H1 (cell line): ENCODE measurements at regions not wholly inside any gene's neighbourhood (a gene's known extent, or its start where the extent isn't known, plus 50 kb on each side); places are given as distances from the start of the nearest gene placed in this dataset.

Experiments used
- CTCF ChIA-PET: fragments of 300-600 bp; sonication (Branson Sonifier 250); formaldehyde crosslinking; loops from one replicate; lab custom pipeline; 2021; ENCODE audit not compliant: partially characterized antibody; lab: Charles Lee
- POLR2A ChIA-PET: fragments of 300-600 bp; sonication (Branson Sonifier 250); formaldehyde crosslinking; loops from one replicate; lab custom pipeline; 2021; ENCODE audit warnings: inconsistent platforms; ENCODE audit not compliant: partially characterized antibody; lab: Charles Lee
- DNase-seq, 2 experiments: peaks; one replicate each; pipeline versions ENCODE4 v3.0.0 to v3.0.0-alpha.2; 2010 to 2022; ENCODE audit warnings: low spot score in 2 of 2, low read depth in 1 of 2, mixed read lengths in 1 of 2
- FAIRE-seq: peaks from 2 replicates; lab custom pipeline; 2011; peaks lifted over from hg19 to GRCh38; lab: Jason Lieb, UNC
- H2AFZ ChIP-seq: 2 replicates; pipeline ENCODE4 v1.8.1; 2012; ENCODE audit warnings: low read length, inconsistent platforms
- H2AK5ac ChIP-seq: 2 replicates; pipeline ENCODE4 v1.6.1; 2013; ENCODE audit warnings: low read depth, low read length
- H2BK120ac ChIP-seq: replicated peaks from 2 replicates; pipeline ENCODE3; 2013; ENCODE audit warnings: low read depth, low read length, inconsistent platforms
- H2BK12ac ChIP-seq: 2 replicates; pipeline ENCODE4 v1.6.1; 2013; ENCODE audit warnings: low read depth, low read length
- H2BK15ac ChIP-seq: 2 replicates; pipeline ENCODE4 v1.6.1; 2013; ENCODE audit warnings: low read length
- H2BK20ac ChIP-seq: 2 replicates; pipeline ENCODE4 v1.6.1; 2013; ENCODE audit warnings: low read length
- H2BK5ac ChIP-seq: 2 replicates; pipeline ENCODE4 v1.6.1; 2013; ENCODE audit warnings: low read depth, low read length
- H3K14ac ChIP-seq: 2 replicates; pipeline ENCODE4 v1.6.1; 2013; ENCODE audit warnings: inconsistent platforms; ENCODE audit not compliant: insufficient read length
- H3K18ac ChIP-seq: 2 replicates; pipeline ENCODE4 v1.6.1; 2013; ENCODE audit warnings: low read length; ENCODE audit errors: extremely low read depth
- H3K23ac ChIP-seq: 2 replicates; pipeline ENCODE4 v1.6.1; 2013; ENCODE audit warnings: inconsistent platforms; ENCODE audit not compliant: insufficient read length
- H3K23me2 ChIP-seq: 2 replicates; pipeline ENCODE4 v1.6.1; 2013; ENCODE audit warnings: low read depth, low read length
- H3K27ac ChIP-seq: 2 replicates; pipeline ENCODE4 v1.6.1; 2011; ENCODE audit warnings: low read depth, low read length, inconsistent platforms
- H3K27me3 ChIP-seq, 4 experiments: replicated peaks in 1 of 4; 1 replicate in 1 of 4; 2 replicates in 3 of 4; pipeline versions ENCODE4 v1.6.1 to v1.8.1; 2011 to 2013; ENCODE audit warnings: low read length in 3 of 4, mild to moderate bottlenecking in 3 of 4, inconsistent platforms in 2 of 4, mixed read lengths in 2 of 4, moderate library complexity in 1 of 4; ENCODE audit not compliant: control insufficient read depth in 3 of 4, insufficient read depth in 3 of 4; ENCODE audit errors: extremely low read depth in 1 of 4
- H3K36me3 ChIP-seq, 4 experiments: 2 replicates each; pipeline versions ENCODE4 v1.6.1 to v1.8.1; 2011 to 2013; ENCODE audit warnings: mild to moderate bottlenecking in 4 of 4, low read length in 3 of 4, moderate library complexity in 2 of 4, control low read depth in 1 of 4, inconsistent platforms in 1 of 4; ENCODE audit not compliant: insufficient read depth in 4 of 4, control insufficient read depth in 2 of 4
- H3K4ac ChIP-seq: replicated peaks from 2 replicates; pipeline ENCODE3; 2013; ENCODE audit warnings: low read length, low read depth, mixed read lengths, inconsistent platforms; ENCODE audit not compliant: insufficient read length
- H3K4me1 ChIP-seq, 4 experiments: replicated peaks in 1 of 4; 1 replicate in 1 of 4; 2 replicates in 3 of 4; pipeline versions ENCODE4 v1.6.1 to v1.8.1; 2011 to 2013; ENCODE audit warnings: low read length in 3 of 4, inconsistent platforms in 2 of 4, mixed read lengths in 1 of 4; ENCODE audit not compliant: insufficient read depth in 4 of 4, control insufficient read depth in 3 of 4
- H3K4me2 ChIP-seq, 2 experiments: 2 replicates each; pipeline versions ENCODE4 v1.6.1 to v1.8.1; 2011 to 2013; ENCODE audit warnings: low read depth in 2 of 2, low read length in 2 of 2, control low read depth in 1 of 2, inconsistent platforms in 1 of 2, mild to moderate bottlenecking in 1 of 2; ENCODE audit not compliant: insufficient read depth in 1 of 2
- H3K4me3 ChIP-seq, 4 experiments: fragments of 200-600, 300-600 bp in 1 of 4; sonication (generic), shearing (Covaris generic), sonication (Bioruptor Twin) in 1 of 4; 2 replicates each; pipeline versions ENCODE4 v1.5.1 to v1.8.1; 2011 to 2016; ENCODE audit warnings: low read length in 4 of 4, low read depth in 3 of 4, control low read depth in 2 of 4, inconsistent platforms in 2 of 4, mild to moderate bottlenecking in 2 of 4, mixed read lengths in 1 of 4, moderate library complexity in 1 of 4; ENCODE audit not compliant: insufficient read depth in 2 of 4; ENCODE audit errors: extremely low read depth in 1 of 4
- H3K56ac ChIP-seq: replicated peaks from 2 replicates; pipeline ENCODE3; 2013; ENCODE audit warnings: low read depth, mild to moderate bottlenecking, mixed read lengths, low read length, inconsistent platforms; ENCODE audit not compliant: insufficient read length
- H3K79me1 ChIP-seq: 2 replicates; pipeline ENCODE4 v1.6.1; 2013; ENCODE audit warnings: low read depth, low read length, control low read depth
- H3K79me2 ChIP-seq, 2 experiments: 2 replicates each; pipeline versions ENCODE4 v1.6.1 to v1.8.1; 2012 to 2013; ENCODE audit warnings: low read length in 2 of 2, mild to moderate bottlenecking in 2 of 2, inconsistent platforms in 1 of 2; ENCODE audit not compliant: insufficient read depth in 2 of 2, control insufficient read depth in 1 of 2
- H3K9ac ChIP-seq, 4 experiments: replicated peaks in 1 of 4; 1 replicate in 1 of 4; 2 replicates in 3 of 4; pipeline versions ENCODE4 v1.6.1 to v1.8.1; 2011 to 2013; ENCODE audit warnings: low read depth in 3 of 4, low read length in 3 of 4, control low read depth in 2 of 4, mild to moderate bottlenecking in 2 of 4, moderate library complexity in 2 of 4, inconsistent platforms in 1 of 4; ENCODE audit errors: extremely low read depth in 1 of 4
- H3K9me3 ChIP-seq, 2 experiments: 2 replicates each; pipeline versions ENCODE4 v1.6.1 to v1.8.1; 2012 to 2013; ENCODE audit warnings: mild to moderate bottlenecking in 2 of 2, moderate library complexity in 2 of 2, control low read depth in 1 of 2, inconsistent platforms in 1 of 2, low read depth in 1 of 2, low read length in 1 of 2, mixed read lengths in 1 of 2; ENCODE audit not compliant: insufficient read depth in 2 of 2
- H4K20me1 ChIP-seq, 2 experiments: replicated peaks in 1 of 2; 2 replicates each; pipeline versions ENCODE3 to v1.8.1; 2011 to 2013; ENCODE audit warnings: inconsistent platforms in 2 of 2, low read length in 2 of 2, mild to moderate bottlenecking in 1 of 2; ENCODE audit not compliant: insufficient read depth in 2 of 2, control insufficient read depth in 1 of 2
- H4K5ac ChIP-seq: 2 replicates; pipeline ENCODE4 v1.6.1; 2013; ENCODE audit warnings: low read length, low read depth, mixed read lengths, inconsistent platforms; ENCODE audit not compliant: insufficient read length
- H4K8ac ChIP-seq: 2 replicates; pipeline ENCODE4 v1.8.0; 2013; ENCODE audit warnings: mild to moderate bottlenecking, moderate library complexity, low read length, inconsistent platforms; ENCODE audit not compliant: insufficient read depth; ENCODE audit errors: extremely low read depth
- H4K91ac ChIP-seq: replicated peaks from 2 replicates; pipeline ENCODE3; 2013; ENCODE audit warnings: low read length, mixed read lengths, inconsistent platforms; ENCODE audit not compliant: insufficient read length
- CREB1 ChIP-seq: IDR thresholded peaks from 2 replicates; pipeline ENCODE4 v1.6.1; 2012; ENCODE audit warnings: inconsistent platforms
- RAD21 ChIP-seq, 2 experiments: IDR thresholded peaks in 1 of 2; conservative IDR thresholded peaks in 1 of 2; 2 replicates each; pipeline ENCODE4 v1.6.1; 2011; ENCODE audit warnings: low read depth in 2 of 2, low read length in 2 of 2, improper control_type of control experiment in 1 of 2, inconsistent platforms in 1 of 2, mild to moderate bottlenecking in 1 of 2, moderate library complexity in 1 of 2
- SP1 ChIP-seq: IDR thresholded peaks from 2 replicates; pipeline ENCODE4 v1.6.1; 2011; ENCODE audit warnings: low read depth, low read length
- SP2 ChIP-seq: IDR thresholded peaks from 2 replicates; pipeline ENCODE4 v1.6.1; 2012; ENCODE audit warnings: mild to moderate bottlenecking, low read length, inconsistent platforms
- WGBS, 2 experiments: shearing (Covaris generic) in 1 of 2; methylation state at CpG; one replicate each; pipeline versions ENCODE4 v1.1.6 to v1.1.7; 2013 to 2015; ENCODE audit warnings: low lambda C conversion rate in 2 of 2, mixed read lengths in 2 of 2, inconsistent platforms in 1 of 2, low coverage in 1 of 2, missing lambda C conversion rate in 1 of 2; ENCODE audit not compliant: insufficient replicate concordance in 2 of 2, insufficient coverage in 1 of 2, insufficient read length in 1 of 2; ENCODE audit errors: extremely low coverage in 1 of 2, missing lambda C conversion rate in 1 of 2; 5-methylcytosine and 5-hydroxymethylcytosine counted together
- TF ChIP-seq, protein P1 (sequence below), 3 experiments: IDR thresholded peaks; 1 replicate in 2 of 3; 2 replicates in 1 of 3; pipeline versions ENCODE4 v1.5.1 to v1.6.1; 2011; ENCODE audit warnings: low read length in 3 of 3, mild to moderate bottlenecking in 3 of 3, inconsistent platforms in 2 of 3, low read depth in 1 of 3, moderate library complexity in 1 of 3; ENCODE audit not compliant: insufficient read depth in 1 of 3; ENCODE audit errors: control extremely low read depth in 1 of 3
- TF ChIP-seq, protein P2 (sequence below): IDR thresholded peaks from 2 replicates; pipeline ENCODE4 v1.6.1; 2012; ENCODE audit warnings: low read length, inconsistent platforms

DNA sequence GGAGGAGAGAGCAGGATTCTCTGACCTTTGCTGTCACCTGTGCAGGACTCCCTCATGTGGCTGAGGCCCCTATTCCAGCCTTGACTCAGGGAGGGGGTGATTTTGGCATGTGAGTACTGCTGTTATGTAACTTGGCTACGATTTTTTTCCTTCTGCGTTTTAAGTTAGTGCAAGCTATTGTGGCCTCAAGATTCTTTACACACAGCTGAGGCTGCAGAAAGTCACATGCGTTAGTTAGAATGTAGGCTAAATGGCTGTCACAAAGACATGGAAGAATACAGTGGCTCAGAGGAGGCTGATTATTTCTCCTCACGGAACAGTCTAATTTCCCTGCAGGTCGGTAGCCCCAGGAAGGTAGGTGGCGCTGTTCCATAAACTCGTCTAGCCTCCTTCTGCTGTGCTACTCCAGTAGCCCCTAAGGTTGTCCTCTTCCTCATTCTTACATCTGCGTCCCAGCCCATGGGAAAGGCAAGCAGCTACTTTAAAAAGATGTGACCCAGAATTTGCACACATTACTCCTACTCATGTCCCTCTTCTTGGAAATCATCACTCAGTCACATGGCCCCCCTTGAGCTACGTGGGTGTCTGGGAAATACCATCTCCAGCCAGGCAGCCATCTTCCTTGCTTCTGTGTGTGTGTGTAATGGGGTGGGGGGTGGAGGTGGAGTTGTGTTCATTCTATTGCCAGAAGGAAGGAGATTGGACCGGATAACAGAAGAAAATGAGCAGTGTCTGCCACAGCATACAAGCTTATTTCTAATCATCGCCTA lies 486.6 kb downstream of the CCDC171 start:
- Histone ChIP-seq H2BK15ac (no peak overlapping the region), H3K4me3 (no peak overlapping the region; a peak in 1 of 8 replicates), H2AK5ac (no peak overlapping the region), H2BK12ac (peak overlapping the region; percentile 19; the same call in 1 of the 2 replicates), H3K27ac (no peak overlapping the region), H3K79me2 (no peaks in the 10 kb centered on the region), H4K91ac (no peak overlapping the region), H3K27me3 (no peaks in the 10 kb centered on the region), H3K23ac (no peak overlapping the region), H3K18ac (peak overlapping the region; percentile 27; the same call in 1 of the 2 replicates), H3K9ac (no peak overlapping the region), H3K9me3 (no peaks in the 10 kb centered on the region), H2BK20ac (no peak overlapping the region), H2BK120ac (no peak overlapping the region), H3K79me1 (no peaks in the 10 kb centered on the region), H3K14ac (no peak overlapping the region), H3K23me2 (no peaks in the 10 kb centered on the region), H3K4ac (peak overlapping the region; percentile 11), H4K20me1 (no peaks in the 10 kb centered on the region), H4K5ac (no peak overlapping the region), H4K8ac (no peak overlapping the region), H2AFZ (no peak overlapping the region), H3K4me2 (peak overlapping the region; percentile 34 to 35; a peak in 1 of 4 replicates), H3K36me3 (no peaks in the 10 kb centered on the region), H2BK5ac (no peak overlapping the region), H3K56ac (no peak overlapping the region), H3K4me1 (peaks cover 4 to 16% (median 11%) of the 10 kb centered on the region in 4 experiments; a peak in 6 of 7 replicates)
- ChIA-PET CTCF (interaction anchor here (0.7 to 11.7 kb wide), 42 partner anchors 8 to 1444 kb away, joined by 3 to 119 read pairs (median 5); no protein-coding TSS in a partner anchor), POLR2A (no interaction called here)
- peak; percentile 46 to 86 for DNase-seq
- peak; percentile 83 for FAIRE-seq
- WGBS, 2 experiments: 50% methylated on average over 11 of the region's 11 CpGs; no CpG with 5 or more reads in 1 of the 2 experiments
- TF ChIP-seq SP2 (no peak), SP1 (0 out of 2 replicates have a peak, but pooled peaks have one; percentile 11), CREB1 (no peak), RAD21 (IDR thresholded peaks at IDR 0.05 in 1 of 2, conservative IDR thresholded peaks at IDR 0.05 in 1 of 2; ENCODE audit: low read depth in 2 of 2, low read length in 2 of 2) (peak; percentile 52 to 62)
- TF ChIP-seq, protein P1, sequence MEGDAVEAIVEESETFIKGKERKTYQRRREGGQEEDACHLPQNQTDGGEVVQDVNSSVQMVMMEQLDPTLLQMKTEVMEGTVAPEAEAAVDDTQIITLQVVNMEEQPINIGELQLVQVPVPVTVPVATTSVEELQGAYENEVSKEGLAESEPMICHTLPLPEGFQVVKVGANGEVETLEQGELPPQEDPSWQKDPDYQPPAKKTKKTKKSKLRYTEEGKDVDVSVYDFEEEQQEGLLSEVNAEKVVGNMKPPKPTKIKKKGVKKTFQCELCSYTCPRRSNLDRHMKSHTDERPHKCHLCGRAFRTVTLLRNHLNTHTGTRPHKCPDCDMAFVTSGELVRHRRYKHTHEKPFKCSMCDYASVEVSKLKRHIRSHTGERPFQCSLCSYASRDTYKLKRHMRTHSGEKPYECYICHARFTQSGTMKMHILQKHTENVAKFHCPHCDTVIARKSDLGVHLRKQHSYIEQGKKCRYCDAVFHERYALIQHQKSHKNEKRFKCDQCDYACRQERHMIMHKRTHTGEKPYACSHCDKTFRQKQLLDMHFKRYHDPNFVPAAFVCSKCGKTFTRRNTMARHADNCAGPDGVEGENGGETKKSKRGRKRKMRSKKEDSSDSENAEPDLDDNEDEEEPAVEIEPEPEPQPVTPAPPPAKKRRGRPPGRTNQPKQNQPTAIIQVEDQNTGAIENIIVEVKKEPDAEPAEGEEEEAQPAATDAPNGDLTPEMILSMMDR (IDR thresholded peaks at IDR 0.05; ENCODE audit: control extremely low read depth in 1 of 3, insufficient read depth in 1 of 3, low read depth in 1 of 3, low read length in 3 of 3): peak; percentile 70 to 80 (median 79)
- TF ChIP-seq, protein P2, sequence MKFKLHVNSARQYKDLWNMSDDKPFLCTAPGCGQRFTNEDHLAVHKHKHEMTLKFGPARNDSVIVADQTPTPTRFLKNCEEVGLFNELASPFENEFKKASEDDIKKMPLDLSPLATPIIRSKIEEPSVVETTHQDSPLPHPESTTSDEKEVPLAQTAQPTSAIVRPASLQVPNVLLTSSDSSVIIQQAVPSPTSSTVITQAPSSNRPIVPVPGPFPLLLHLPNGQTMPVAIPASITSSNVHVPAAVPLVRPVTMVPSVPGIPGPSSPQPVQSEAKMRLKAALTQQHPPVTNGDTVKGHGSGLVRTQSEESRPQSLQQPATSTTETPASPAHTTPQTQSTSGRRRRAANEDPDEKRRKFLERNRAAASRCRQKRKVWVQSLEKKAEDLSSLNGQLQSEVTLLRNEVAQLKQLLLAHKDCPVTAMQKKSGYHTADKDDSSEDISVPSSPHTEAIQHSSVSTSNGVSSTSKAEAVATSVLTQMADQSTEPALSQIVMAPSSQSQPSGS: peak; percentile 45; the same call in 1 of the 2 replicates
